ENCODE measurements at regions not wholly inside any gene's neighbourhood (a gene's known extent, or its start where the extent isn't known, plus 50 kb on each side); places are given as distances from the start of the nearest gene placed in this dataset.

DNA sequence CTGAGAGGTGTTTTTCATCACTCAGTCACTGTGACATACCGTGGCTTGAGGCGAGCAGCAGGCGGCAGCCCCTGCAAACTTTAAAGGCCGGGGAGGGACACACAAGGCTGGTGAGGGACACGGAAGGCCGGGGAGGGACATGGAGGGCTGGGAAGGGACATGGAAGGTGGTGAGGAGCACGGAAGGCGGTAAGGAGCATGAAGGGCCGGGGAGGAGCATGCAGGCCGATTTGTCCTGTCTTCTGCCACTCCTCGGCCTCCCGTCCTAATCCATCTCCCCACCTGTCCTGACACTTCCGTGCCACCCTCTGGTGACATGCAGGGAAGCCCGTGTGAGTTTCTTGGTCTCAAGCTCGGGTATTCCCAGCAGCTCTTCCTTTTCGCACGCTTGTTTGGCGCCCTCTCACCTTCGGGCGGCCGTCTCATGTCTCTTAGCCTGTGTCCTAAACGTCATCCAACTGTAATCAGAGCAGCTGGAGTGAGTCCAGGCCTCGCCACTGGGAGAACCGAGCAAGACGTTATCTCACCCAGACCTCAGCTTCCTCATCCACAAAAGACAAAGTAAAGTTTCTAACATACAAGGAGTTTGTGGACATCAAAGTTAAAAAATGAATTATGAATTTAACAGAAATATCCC lies 126.5 kb downstream of the MRPL36 start:
- TF ChIP-seq, protein P1, sequence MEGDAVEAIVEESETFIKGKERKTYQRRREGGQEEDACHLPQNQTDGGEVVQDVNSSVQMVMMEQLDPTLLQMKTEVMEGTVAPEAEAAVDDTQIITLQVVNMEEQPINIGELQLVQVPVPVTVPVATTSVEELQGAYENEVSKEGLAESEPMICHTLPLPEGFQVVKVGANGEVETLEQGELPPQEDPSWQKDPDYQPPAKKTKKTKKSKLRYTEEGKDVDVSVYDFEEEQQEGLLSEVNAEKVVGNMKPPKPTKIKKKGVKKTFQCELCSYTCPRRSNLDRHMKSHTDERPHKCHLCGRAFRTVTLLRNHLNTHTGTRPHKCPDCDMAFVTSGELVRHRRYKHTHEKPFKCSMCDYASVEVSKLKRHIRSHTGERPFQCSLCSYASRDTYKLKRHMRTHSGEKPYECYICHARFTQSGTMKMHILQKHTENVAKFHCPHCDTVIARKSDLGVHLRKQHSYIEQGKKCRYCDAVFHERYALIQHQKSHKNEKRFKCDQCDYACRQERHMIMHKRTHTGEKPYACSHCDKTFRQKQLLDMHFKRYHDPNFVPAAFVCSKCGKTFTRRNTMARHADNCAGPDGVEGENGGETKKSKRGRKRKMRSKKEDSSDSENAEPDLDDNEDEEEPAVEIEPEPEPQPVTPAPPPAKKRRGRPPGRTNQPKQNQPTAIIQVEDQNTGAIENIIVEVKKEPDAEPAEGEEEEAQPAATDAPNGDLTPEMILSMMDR (IDR thresholded peaks at IDR 0.05; ENCODE audit: low read depth, low read length) = no peak

DNA sequence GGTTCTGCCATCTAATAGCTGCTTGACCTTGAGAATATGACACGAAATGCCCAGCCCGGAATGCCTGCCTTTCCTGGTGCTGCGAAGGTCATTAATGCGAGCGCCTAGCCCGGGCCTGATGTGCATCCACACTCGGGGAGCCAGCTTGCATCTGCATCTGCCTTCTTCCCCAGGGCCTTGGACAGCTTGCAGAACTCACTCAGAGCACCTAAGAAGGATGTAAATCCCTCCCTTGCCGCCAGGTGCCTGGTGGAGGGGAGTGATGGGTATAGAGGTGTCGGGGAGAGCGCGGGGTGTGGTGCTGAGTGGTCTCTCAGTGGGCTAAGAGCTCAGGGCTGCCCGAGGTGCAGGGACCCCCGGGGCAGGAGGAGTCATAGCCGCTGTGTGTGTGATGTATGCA lies 127.2 kb downstream of the MRPL36 start:
- no peak for DNase-seq (ENCODE audit: extremely low read depth, low read depth)
- TF ChIP-seq, protein P1 (IDR thresholded peaks at IDR 0.05; ENCODE audit: low read depth, low read length) = no peak

More for the DNA sequence above, 126.5 kb downstream of the MRPL36 start:
- no peak for DNase-seq (ENCODE audit: extremely low read depth, low read depth)

DNA sequence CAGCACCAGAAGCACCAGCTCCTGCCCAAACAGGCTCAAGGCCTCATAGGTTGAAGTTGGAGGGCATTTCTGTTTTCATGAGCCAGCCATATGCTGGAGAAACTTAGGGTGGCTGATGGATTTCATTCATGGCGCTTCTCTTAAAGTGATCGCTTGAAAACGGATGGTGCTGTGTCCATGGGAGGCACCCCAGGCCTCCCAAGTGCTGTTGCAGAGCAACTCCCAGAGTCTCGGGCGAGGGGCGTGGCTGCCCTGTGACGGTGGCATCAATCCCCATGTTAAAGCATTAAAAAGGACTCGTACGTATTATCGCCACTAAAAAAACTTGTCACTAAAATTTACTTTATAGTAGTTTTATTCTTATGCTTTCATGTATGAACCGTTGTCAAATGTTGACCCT lies 128.3 kb downstream of the MRPL36 start:
- DNase-seq (ENCODE audit: extremely low read depth, low read depth) = no peak
- TF ChIP-seq, protein P1 (IDR thresholded peaks at IDR 0.05; ENCODE audit: low read depth, low read length) = no peak

DNA sequence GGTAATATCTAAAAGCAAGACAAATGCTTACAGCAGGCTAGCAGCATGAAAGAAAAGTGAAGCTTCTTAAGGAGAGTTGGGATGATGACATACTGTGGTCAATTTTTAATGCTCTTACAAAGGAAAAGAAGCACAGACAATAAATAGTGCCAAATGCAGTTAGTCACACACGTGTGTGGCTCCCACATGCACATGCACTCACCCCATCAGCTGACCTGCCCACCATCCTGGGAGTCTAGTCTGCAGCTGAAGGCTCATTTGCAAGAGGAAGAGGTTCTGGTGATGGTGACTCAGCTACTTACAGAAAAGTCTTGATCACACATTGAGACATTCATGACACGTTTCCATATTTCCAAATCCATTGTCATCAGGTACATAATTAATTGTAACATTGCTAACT lies 129.3 kb downstream of the MRPL36 start:
- DNase-seq (ENCODE audit: extremely low read depth, low read depth) = no peak
- TF ChIP-seq, protein P1 (IDR thresholded peaks at IDR 0.05; ENCODE audit: low read depth, low read length) = no peak

DNA sequence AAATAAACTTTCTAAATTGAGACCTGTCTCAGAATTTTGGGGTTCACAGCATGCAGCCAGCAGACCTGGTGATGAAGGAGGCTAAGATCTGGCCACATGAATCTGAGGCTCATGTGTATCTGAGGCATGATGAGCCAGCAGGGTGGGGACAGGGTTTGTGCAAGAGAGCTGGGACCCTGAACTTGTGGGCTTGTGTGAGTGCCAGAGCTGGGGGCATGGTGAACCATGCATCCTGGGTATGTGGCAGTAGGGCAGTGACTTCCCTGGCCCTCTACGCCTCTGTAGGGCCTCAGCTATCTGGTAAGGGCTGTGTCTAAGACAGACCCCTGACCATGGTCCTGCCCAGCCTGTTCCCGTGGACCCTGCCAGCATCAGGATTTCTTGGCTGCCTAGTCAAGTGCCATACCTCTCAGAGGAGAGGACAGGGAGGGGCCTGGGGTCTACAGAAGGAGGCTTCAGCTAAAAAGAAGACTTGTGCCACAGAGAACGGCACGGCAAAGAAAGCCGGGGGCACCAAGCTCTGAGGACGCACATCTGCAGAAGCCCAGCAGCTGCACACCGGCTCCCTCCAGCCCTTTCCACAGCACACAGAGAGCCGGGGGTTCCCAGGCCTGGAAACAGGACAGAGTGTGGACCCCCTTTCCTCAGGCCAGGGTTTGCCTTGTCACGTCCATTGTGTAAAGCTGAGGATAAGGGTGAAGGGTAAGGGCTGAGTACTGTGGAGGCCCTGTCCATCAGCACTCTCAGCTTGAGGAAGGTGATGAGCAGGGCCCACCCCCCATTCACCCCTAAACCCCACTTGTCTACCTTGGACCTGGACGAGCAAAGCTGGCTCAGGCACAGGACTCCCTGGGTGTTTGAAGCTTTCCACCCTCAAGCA lies 130.1 kb downstream of the MRPL36 start:
- TF ChIP-seq, protein P1 (IDR thresholded peaks at IDR 0.05; ENCODE audit: low read depth, low read length) = no peak
- no peak for DNase-seq (ENCODE audit: extremely low read depth, low read depth)

DNA sequence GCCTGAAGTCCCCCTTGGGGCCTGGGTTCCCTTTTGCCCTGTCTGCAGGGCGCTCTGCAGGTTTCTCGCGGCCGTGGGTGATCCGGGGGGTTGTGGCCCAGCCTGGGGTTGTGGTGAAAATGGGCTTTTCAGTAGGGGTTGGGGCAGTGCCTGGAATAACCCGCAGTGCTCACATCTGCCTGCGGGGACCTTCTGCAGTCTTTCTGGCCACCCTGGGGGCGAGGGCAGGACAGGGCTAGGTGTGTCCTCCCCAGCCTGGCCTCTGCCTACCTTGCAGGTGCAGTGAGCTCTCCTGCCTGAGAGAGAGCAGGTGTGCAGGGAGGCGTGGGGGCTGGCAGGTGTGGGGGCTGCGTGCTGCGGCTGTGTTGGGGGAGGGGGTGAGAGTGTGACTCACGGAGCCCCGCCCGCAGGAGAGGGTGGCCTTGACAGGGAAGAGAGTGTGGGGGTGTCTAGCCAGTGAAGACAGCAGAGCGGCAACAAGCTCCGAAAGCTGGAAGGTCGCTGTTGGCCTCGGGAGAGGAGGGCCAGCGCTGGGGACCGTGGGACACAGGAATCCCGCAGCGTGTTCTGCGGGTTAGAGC lies 131.4 kb downstream of the MRPL36 start:
- DNase-seq (ENCODE audit: extremely low read depth, low read depth) = no peak
- TF ChIP-seq, protein P1 (IDR thresholded peaks at IDR 0.05; ENCODE audit: low read depth, low read length) = no peak

DNA sequence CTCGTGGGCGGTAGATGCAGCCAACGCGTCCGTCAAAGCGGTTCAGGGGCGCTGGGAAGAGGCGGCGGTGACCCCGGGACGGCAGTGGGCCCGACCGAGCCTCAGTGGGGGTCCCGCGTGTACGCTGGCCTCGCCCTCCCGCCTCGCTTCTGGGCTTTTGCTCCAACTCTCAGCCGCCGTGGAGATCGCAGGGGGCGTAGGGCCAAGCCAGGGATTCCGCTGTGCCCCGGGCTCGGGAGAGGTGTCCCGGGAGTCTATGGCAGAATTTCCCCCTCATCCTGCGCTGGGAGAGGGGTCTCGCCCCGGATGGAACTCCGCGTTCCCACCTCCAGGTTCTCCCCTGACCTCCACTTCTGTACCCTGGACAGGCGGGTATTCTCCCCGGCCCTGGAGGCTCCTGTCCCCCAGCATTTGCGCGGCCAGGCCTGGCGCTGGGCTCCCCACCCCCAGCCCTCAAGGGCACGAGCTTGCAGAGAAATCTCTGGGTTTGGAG lies 131.9 kb downstream of the MRPL36 start:
- no peak for DNase-seq (ENCODE audit: extremely low read depth, low read depth)

More for the DNA sequence above, 131.9 kb downstream of the MRPL36 start:
- TF ChIP-seq, protein P1 (IDR thresholded peaks at IDR 0.05; ENCODE audit: low read depth, low read length) = no peak

All from AG09319 (cell line).